AG08396 (cell line): ENCODE measurements at regions not wholly inside any gene's neighbourhood (a gene's known extent, or its start where the extent isn't known, plus 50 kb on each side); places are given as distances from the start of the nearest gene placed in this dataset.
A peak's percentile ranks its signal among the peaks of the same experiment; 100 is the strongest.

Experiments used
- DNase-seq: peaks from one replicate; pipeline ENCODE4 v3.0.0; 2012; ENCODE audit warnings: low spot score, mixed read lengths

DNA sequence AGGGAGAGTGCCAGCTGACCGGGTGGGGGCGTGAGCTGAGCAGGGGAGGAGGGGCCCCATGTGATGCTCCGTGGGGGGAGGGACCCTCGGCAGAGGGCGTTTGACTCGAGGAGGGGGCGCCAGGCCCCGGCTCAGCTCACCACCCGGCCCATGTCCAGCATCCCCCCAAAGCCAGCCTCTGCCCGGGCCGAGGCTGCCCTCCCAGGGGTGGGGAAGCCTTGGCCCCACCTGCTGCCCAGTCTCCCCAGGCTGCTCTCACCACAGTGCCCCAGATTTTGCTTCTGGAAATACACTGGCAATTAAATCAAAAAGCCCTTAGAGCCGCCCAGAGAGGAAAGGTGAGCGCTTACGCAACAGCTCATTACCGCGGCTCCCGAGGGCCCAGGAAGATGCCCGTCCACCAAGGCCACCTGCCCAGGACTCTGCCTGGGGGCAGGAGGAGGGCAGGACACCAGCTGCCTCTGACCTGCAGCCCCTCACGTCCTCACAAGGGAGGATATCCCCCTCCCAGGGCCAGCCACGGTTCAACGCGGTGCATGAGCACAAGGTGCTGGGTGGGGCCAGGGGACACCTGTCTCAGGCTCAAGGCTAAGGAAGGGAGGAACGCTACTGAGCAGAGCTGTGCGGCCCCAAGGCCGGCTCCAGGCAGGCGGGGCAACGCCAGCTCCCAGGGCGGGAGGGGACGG, 70.0 kb upstream of the INPP5A start:
- DNase-seq: no peak

DNA sequence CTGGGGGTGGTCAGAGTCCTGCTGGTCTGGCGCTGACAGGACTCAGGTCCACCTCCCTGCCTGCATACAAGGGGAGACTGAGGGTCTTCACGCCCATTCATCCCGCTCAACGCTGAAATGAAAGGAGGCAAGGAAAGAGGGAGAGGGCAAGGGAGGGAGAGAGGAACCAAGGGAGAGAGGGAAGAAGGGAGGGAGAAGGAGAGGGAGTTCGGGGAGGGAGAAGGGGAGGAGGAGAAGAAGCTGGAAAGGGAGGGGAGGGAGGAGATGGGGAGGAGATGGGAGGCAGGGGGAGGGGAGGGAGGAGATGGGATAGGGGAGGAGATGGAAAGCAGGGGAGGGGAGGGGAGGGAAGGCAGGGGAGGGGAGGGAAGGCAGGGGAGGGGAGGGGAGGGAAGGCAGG, 69.4 kb upstream of the INPP5A start:
- no peak for DNase-seq

DNA sequence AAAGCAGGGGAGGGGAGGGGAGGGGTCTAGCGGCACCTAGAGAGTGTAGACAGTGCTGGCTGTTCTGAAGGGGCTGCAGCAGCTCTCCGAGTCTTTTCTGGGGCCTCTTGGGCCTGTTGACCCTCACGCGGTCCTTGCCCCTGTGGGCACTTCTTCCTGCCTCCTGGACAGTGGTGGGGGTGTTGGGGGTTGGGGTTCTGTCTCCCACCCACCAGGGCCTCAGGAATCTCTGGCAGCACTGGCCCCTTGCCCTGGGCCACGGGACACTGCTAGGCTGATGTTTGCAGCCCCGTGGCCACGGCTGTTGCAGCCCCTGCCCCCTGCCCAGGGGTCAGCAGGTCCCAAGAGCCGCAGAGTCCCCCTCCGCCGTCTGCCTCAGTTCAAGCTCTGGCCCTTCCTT, 68.9 kb upstream of the INPP5A start:
- no peak for DNase-seq

DNA sequence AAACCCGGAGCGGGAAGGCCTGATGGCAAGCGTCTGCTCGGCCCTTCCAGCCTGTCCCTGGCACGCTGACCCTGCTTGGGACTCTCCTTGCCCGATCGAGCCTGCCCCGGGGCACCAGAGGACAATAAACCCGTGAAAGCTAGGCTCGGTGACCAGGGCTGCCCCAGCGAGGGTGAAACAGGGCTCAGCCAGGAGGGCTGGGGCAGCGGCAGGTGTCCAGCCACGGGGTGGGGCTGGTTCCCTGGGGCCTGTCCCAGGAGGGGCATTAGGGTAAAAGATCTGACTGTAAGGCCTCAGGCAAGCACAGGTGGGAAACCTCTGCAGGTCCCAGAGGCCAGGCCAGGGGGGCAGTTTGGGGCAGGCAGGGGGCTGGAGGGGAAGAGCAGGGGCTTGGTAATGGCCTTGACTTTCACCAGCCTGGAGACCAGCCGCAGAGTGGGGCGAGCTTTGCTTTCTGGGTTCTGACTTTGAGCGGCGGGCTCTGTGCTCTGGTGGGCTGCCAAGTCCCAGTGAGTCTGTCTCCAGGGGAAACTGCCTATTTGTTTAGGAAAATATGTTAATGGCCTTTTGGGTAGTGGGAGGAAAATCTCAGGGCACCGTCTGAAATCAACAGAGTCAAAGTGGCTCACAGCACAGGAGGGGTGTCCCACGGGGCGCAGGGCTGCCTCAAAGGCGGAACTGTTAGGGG, 68.2 kb upstream of the INPP5A start:
- no peak for DNase-seq

DNA sequence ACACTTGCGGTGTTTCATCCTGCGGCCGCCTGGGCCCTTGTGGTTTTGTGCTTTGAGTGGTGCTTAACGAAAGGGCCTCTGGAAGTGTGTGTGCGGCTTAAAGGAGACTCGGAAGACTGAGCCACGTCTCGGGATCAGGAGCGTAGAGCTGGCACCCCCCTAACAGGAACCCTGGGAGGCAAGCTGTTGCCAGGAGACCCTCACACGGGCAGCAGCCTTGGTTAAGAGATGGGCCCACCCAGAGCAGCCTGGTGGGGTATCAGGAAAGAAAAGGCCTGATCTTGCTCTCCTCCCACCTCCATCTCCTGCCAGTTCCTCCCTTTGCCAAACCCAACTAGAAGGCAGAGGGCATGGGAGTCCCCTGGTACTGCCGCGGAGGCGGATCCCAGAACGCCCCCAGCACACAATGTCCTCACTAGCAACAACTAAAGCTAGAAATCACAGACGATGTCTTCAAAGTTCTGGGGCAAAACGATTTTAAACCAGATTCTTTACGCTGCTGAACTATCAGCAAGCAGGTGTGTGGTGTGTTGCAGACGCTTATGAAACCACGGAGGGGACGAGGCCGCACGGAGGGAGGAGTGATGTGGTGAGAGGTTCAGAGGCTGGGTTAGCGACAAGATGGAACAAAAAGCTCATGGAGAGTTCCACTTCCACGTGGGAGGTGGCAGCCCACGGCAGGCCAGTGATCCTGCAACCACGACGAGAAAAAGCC, 67.0 kb upstream of the INPP5A start:
- no peak for DNase-seq

DNA sequence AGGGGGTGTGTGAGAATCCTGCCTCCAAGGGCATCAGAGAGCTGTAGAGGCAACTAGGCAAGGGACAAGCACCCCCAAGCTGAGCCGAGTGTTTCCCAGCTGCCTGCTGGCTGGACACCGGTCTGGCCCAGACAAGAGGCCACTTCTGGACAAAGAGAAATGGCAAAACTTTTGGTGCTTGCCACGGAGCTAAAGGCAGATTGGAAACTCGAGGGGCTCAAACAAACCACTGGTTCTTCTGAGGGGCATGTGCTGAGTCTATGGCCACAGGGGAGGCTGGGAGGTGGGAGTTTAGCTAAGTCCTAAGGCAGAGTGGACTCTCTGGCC, 66.5 kb upstream of the INPP5A start:
- DNase-seq: no peak

DNA sequence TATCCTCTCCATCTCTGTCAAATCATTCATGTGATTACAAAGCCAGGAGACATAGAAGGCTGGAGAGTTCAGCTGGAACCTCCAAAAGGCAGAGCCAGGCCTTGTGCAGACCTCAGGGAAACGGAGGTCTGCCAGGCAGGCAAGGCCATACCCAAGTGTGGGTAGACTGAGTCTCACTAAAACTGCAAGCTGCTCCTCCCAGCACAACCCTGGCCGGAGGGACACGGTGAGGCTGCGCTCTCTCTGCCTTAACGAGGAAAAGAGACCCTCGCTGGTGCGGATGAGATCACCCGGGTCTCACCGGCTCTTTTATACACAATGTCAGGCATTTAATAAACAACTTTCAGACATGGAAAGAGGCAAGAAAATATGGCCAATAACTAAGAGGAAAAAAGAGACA, 66.1 kb upstream of the INPP5A start:
- DNase-seq: no peak

DNA sequence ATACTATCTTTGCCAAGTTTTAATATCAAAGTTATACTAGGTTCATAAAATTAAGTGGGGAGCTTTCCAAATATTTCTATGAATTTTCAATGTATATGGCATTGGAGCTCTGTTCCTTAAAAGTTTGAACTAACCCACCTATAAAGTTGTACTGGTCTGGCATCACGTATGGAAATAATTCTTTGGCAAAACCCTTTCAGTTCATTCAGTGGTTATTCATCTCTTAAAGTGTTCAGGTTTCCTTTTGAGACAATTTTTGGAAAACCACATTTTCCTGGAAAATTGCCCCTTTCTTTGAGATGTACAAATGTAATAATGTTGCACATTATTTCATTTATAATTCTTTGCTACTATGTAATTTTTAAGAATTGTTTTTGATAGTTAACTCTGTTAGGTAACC, 62.5 kb upstream of the INPP5A start:
- DNase-seq: no peak

DNA sequence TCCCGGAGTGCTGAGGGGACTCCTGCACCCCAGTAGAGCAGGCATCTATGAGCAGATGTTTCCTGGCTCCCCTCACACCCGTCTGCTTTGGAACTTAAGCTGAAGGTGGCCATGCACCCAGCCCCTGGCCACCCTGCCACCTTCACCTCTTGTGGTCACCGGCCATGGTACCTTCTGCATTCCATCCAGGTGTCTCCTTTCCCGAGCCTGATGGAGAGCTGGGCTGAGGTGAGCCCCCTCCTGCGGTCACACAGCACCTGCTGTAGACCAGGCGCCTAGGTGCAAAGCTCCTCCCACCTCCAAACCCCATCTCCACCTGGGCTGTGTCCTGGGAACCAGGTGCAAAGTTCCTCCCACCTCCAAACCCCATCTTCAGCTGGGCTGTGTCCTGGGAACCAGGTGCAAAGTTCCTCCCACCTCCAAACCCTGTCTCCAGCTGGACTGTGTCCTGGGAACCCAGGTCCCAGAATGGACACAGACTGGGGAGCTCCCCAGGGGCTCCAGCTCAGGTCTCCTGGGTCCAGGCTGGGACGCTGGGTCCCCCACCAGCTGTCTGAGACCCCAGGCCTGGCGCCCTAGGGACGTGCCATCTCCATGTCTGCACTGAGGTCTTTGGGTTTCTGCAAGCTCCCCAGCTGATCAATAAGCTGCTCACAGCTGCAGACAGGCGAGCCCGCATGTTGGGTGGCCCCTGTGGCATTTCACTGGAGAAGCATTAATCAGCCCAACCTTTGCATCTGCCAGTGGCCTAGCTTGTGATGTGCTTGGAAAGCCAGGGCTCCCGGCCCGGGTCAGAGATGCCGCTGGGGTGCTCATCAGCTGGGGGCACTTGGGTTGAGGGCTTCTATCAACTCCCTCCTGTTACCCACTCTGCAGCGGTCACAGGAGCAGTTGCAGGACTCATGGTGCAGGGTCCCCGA, 61.2 kb upstream of the INPP5A start:
- DNase-seq: no peak

DNA sequence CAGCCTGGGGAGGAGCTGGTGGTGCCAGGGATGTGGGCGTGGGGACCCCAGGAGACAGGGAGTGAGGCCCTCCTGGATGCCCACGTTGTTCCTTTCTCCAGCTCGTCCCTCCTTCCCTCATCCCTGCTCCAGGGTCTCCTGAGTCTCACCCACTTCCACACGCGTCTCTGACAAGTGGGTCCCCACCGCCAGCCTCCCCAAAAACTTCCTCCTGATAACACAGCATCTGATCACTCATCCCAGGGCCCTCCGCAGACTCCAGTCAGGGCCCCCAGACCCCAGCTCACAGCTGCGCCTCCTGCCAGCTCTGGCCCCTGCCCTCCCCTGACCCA, 60.6 kb upstream of the INPP5A start:
- no peak for DNase-seq

DNA sequence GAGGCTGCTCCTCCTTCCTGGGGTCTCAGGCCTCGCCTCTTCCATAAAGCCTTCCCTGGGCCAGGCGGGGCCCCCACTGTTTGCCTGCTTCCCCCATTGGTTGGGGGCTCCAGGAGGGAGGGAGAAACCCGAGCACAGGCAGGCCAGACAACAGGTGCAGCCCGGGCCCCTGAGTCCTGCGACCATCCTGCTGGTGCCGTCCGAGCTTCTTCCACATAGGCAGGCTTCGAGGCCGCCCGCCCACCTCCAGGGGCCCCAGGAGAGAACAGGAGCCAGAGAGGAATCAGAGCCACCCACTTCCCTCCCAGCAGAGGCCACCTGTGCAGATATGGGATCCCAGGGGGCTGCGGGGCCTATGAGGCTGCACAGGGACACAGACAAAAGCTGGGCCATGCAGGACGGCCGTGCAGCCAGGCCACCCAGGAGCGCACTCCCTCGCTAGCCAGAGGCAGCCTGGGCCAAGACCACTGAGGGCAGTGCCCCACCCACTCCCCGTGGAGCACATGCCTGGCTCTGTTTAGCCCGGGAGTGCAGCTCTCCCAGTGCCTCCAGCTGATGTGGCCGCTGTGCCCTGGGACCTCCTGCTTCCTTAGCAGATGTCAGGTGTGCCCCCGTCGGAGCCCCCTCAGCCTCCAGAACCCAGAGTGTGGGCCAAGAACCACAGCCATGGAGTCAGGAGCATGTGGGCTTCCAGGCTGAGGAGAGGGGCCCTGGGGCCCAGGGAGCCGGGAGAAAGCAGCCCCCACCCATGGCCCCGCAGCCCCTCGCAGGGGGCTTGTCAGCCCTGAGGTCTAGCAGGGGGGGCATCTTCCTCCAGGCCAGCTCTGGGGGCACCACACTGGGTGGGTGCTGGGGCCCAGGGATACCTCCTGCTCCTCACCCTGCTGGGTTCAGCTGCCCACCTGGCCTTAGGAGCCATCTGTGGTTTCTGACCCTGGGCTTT, 59.9 kb upstream of the INPP5A start:
- DNase-seq: no peak

DNA sequence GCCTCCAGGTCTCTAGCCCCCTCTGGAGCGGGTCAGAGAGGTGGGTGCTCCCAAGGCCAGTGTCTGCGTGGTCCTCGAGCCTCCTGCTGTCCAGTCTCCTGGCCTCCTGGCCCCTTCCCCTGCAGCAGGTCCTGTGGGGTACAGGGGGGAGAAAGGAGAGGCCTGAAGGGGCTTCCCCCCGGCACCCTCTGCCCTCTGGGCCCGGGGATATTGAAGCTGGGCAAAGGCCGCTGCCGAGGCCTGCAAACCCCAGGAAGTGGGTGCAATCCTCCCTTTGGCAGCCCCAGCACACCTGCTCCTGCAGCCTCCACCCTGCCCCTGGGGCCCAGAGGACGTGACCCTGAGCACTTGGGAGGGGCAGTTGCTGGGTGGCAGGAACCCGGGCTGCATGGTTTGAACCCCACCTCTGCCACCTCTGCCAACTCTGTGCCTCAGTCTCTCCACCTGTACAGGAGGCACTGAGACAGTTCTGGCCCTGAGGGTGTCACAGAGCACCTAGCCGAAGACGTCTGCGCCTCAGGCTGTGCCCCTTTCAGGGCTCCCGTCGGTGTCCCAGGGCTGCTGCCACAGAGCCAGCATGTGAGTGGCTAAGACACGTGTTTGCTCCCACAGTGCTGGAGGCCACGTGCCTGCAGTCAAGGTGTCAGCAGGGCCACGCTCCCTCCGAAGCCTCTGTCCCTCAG, 59.1 kb upstream of the INPP5A start:
- no peak for DNase-seq

DNA sequence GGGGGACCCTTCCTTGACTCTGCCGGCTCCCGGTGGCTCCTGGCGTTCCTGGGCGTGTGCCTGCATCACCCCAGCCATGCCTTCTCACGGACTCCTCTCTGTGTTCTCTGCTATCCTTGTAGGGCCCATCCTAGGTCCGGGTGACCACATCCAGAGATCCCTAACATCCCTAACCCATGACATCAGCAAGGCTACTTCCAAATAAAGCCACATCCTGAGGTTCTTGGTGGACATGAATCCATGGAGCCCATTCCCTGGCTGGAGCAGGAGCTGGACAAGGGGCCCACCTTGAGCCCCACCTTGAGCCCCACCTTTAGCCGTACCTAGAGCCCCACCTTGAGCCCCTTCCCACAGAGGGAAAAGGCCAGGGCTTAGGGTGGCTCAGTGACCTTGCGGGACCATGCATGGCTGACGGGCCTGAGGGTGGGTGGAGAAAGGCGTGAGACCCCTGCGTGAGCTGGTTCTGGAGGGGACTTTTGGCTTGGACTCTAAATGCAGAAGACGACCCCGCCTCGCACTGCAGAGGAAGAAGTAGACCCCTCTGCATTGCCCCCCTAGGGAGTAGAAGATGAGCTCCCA, 58.5 kb upstream of the INPP5A start:
- DNase-seq: no peak

DNA sequence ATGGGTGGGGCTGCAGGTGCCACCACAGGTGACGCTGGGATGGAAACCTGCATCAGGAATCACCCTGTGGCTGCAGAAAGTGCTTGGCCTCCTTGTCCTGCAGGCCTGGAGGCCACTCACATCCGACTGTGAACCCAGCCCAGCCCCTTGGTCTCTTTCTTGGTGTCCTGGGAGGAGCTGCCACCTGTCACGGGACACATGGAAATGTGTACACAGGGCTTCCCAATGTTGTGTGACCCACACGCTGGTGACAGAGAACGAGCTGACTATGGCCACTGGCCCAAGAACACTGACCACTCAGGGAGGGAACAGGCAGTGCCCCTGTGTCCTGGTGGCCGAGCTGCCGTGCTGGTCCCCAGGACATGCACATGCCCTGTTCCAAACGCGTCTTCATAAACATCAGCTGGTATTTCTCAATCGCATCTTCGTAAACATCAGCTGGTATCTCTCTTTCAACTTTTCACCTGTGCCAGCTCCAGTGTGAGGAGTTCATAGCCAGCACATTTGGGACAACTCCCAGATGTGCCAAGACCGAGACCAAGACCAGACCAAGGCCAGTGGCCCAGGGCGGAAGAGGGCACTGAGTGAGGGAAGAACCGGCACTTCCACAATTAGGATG, 57.9 kb upstream of the INPP5A start:
- no peak for DNase-seq

DNA sequence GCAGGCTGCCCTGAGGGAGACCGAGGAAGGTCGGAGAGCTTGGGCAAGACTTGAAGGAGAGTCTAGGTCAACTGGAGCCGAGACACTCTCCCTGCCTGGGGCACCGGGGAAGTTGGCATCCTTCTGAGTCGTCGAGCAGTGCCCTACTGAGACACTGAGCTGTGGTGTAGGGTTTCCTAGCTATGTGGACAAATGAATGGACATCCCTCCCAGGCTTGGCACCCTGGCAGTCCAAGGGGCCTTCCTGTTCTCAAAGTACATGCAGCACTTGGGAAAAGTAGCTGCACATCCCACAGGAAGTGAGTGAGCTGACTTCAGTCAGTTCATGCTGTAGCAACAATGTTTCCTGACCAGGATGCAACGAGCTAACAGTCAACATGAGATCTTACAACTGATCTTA, 57.2 kb upstream of the INPP5A start:
- DNase-seq: no peak

DNA sequence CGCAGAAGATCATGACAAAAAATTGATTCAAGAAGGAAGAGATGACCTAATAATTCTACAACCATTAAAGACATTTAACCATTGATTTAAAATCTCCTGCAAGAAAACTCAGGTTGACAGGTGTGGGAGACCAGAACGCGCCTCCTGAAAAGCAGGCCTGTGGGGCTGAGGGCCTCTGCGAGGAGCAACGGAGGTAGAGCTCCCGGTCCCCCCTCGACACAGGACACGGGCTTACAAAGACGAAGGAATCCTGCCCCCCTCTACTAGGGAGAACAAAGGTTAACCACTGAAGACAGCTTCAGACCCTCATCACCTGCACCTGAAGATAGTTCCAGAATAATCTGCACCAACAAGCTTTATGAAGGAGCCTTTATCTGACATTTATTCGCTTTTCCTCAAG, 55.9 kb upstream of the INPP5A start:
- DNase-seq: no peak

DNA sequence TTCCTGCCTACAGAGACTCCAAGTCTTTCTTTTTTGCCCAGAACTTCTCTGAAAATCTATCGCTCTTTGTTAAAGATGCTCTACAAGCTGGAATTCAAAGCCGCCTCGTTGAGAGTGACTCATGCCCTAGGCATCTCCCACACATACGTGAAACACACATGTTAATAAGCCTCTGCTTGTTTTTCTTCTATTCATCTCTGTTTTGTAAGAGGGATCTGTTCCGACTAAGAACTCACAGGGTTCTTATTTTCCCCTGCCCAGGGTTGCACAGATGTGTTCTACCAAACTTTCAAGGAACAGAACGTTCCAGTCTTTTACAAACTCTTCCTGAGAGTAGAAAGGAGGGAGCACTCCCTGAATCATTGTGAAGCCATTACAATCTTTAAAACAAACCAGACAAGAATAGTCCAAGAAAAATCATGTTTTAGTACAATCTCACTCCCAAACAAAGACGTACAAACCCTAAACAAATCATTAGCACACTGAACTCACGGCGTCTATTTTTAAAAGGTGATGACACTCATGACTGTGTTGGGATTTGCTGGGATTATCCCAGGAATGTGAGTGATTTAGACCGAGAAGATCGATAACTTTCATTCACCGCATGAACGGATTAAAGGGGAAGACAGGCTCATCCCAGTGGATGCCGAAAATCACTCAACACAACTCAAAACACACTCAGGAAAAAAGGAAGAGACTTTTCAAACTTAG, 55.3 kb upstream of the INPP5A start:
- peak; percentile 81 for DNase-seq

DNA sequence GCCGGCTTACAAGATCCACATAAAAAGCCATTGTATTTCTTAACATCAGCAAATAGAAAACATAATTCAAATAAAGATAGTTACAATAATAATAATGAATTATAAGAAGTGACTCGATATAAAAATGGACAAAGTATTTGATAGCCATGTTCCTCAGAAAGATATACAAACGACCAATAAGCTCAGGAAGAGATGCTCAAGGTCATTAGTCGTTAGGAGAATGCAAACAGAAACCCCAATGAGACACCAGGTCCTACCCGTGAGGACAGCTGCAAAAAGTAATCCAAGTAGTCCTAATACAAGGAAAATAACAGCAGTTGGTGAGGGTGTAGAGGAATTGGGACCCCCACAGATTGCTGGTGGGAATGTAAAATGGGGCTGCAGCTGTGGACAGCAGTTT, 54.2 kb upstream of the INPP5A start:
- no peak for DNase-seq

DNA sequence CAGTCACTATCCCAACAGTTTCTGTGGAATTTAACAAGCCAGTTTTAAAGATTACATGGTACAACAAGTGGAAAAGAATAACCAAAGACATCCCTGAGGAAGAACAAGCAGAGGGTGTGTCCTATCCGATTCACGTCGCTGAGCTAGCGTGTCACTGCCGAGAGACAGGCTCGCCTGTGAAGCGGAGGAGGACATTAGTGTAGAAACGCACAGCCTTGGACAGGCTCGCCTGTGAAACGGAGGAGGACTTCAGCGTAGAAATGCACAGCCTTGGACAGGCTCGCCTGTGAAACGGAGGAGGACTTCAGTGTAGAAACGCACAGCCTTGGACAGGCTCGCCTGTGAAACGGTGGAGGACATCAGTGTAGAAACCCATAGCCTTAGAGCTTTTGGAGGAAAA, 52.7 kb upstream of the INPP5A start:
- DNase-seq: no peak
